ENCODE measurements at regions not wholly inside any gene's neighbourhood (a gene's known extent, or its start where the extent isn't known, plus 50 kb on each side); places are given as distances from the start of the nearest gene placed in this dataset.

DNA sequence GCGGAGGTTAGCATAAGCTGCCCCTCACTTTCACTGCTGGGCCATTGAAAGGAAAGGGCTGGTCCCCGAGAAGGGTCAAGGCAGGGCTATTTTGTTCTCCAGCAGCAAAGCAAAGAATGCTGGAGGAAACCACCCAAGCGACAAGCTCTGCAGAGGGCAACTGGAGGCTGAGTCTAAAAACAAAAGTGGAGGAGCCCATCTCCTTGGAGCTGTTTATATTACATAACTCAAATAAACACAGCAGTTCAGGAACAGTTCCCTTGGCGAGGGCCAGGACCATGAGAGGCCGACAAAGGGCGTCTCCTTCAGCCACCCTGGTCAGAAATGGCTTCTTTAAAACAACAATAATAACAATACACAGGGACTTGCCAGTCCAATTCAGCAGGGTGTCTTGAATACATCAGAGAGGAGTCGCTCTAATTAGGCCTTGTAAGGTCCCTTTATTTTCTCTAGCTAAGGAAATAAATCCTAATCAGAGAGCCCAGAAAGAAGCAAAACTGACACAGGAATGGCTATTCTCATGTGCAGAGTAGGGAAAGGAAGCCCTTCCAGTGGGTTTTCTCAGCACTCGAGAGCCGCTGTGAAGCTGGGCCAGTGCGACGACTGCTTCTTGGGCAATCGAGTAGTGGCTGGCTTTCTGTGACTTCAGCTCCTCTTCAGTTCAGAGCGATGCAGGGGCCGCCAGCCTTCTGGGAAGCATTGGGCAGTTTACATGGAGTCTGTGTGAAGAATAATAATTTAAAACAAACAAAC is 57.0 kb upstream of the TARBP1 start:
- TF ChIP-seq, protein P1, sequence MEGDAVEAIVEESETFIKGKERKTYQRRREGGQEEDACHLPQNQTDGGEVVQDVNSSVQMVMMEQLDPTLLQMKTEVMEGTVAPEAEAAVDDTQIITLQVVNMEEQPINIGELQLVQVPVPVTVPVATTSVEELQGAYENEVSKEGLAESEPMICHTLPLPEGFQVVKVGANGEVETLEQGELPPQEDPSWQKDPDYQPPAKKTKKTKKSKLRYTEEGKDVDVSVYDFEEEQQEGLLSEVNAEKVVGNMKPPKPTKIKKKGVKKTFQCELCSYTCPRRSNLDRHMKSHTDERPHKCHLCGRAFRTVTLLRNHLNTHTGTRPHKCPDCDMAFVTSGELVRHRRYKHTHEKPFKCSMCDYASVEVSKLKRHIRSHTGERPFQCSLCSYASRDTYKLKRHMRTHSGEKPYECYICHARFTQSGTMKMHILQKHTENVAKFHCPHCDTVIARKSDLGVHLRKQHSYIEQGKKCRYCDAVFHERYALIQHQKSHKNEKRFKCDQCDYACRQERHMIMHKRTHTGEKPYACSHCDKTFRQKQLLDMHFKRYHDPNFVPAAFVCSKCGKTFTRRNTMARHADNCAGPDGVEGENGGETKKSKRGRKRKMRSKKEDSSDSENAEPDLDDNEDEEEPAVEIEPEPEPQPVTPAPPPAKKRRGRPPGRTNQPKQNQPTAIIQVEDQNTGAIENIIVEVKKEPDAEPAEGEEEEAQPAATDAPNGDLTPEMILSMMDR (IDR thresholded peaks at IDR 0.05): no peak
- no peak for TF ChIP-seq POLR2A (IDR thresholded peaks at IDR 0.05)
